ENCODE measurements at regions not wholly inside any gene's neighbourhood (a gene's known extent, or its start where the extent isn't known, plus 50 kb on each side); places are given as distances from the start of the nearest gene placed in this dataset.
A peak's percentile ranks its signal among the peaks of the same experiment; 100 is the strongest.
"Not testable (repeated sequence)": the region's sequence is repeated elsewhere in the genome, so short reads cannot be mapped to it uniquely, and the experiment has no call there.

GRCh38 chr2:185284696-185285095 lies 453.9 kb upstream of the FSIP2 start:
- POLR2A ChIA-PET: no interaction called here
- DNase-seq (ENCODE audit: extremely low spot score): no peak
- CTCF ChIA-PET: no interaction called here
- no peak for TF ChIP-seq CTCF (IDR thresholded peaks at IDR 0.05; ENCODE audit: control extremely low read depth, extremely low read depth, low read depth, missing control alignments)

GRCh38 chr2:185290012-185290411 lies 448.6 kb upstream of the FSIP2 start:
- CTCF ChIA-PET: interaction anchor here (1.1 to 4.4 kb wide), 6 partner anchors 10 to 449 kb away, joined by 3 to 27 read pairs (median 12); partner anchors contain the start of gene FSIP2
- POLR2A ChIA-PET; DNase-seq (ENCODE audit: extremely low spot score): not testable (repeated sequence)

- peak; percentile 6 for DNase-seq (ENCODE audit: extremely low spot score)
- ChIA-PET CTCF (interaction anchor here (0.6 to 4.4 kb wide), 14 partner anchors 9 to 448 kb away, joined by 3 to 27 read pairs (median 5); partner anchors contain the start of gene FSIP2), POLR2A (no interaction called here)
- TF ChIP-seq CTCF (IDR thresholded peaks at IDR 0.05; ENCODE audit: control extremely low read depth, extremely low read depth, low read depth, missing control alignments): peak; percentile 53
Observed at GRCh38 chr2:185291035-185291647, 447.5 kb upstream of the FSIP2 start.

DNA sequence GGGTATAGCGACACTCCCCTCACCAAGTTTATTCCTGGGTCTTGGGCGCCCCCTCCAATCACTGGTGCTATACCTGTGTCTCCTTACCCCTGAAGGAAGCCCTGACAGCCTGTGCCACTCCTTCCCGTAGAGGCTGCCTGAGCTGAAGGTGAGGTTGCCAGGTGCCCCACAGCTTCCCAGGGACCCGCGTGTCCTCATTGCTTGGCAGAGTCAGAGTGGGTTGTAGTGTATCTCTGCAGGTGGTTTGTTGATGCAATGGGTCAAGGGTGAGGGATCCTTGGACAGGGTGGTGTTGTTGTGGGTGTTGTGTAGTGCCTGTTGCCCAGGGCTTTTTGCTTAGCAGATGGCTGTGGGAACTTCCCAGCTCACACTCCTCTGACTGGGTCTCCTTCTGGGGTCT lies 438.7 kb upstream of the FSIP2 start:
- DNase-seq (ENCODE audit: extremely low spot score): no peak
- TF ChIP-seq CTCF (IDR thresholded peaks at IDR 0.05; ENCODE audit: control extremely low read depth, extremely low read depth, low read depth, missing control alignments): no peak
- ChIA-PET CTCF (interaction anchor here (1.3 kb wide), 1 partner anchor 9 kb away, joined by 5 read pairs; no protein-coding TSS in a partner anchor), POLR2A (no interaction called here)

GRCh38 chr2:185306119-185306518 lies 432.5 kb upstream of the FSIP2 start:
- DNase-seq (ENCODE audit: extremely low spot score): no peak
- no peak for TF ChIP-seq CTCF (IDR thresholded peaks at IDR 0.05; ENCODE audit: control extremely low read depth, extremely low read depth, low read depth, missing control alignments)
- POLR2A ChIA-PET: no interaction called here
- CTCF ChIA-PET: interaction anchor here (1.5 kb wide), 1 partner anchor 15 kb away, joined by 6 read pairs; no protein-coding TSS in a partner anchor

- no peak for TF ChIP-seq CTCF (IDR thresholded peaks at IDR 0.05; ENCODE audit: control extremely low read depth, extremely low read depth, low read depth, missing control alignments)
- no peak for DNase-seq (ENCODE audit: extremely low spot score)
- POLR2A ChIA-PET: no interaction called here
- CTCF ChIA-PET: no interaction called here
Observed at GRCh38 chr2:185316383-185316782, 422.2 kb upstream of the FSIP2 start.

DNA sequence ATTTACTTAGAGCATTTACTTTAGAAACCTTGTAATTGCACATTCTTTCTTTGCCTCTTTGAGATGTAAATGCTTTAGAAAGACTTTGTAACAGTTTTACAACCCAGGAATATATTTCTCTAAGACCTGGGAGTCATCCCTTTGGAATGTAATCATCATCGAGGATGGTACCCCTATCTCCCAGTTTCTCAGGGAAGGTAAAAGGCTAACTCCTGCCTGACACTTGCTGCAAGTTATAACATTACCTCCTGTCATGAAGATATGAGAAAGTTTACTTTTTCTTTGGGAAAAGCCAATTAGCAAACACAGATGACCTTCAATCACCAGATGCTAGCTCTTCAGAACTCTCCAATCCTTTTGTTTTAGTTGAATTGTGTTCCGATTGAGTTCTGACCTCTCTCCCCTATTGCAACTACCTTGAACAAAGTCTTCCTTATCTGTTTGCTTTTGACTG lies 420.3 kb upstream of the FSIP2 start:
- TF ChIP-seq CTCF (IDR thresholded peaks at IDR 0.05; ENCODE audit: control extremely low read depth, extremely low read depth, low read depth, missing control alignments): no peak
- DNase-seq (ENCODE audit: extremely low spot score): no peak
- ChIA-PET POLR2A (no interaction called here), CTCF (no interaction called here)

Data from GM10248 (cell line).